Germinal center (tissue), 1 donor: ENCODE measurements at regions not wholly inside any gene's neighbourhood (a gene's known extent, or its start where the extent isn't known, plus 50 kb on each side); places are given as distances from the start of the nearest gene placed in this dataset.

Experiments used
- DNase-seq: peaks from one replicate; pipeline ENCODE4 v3.0.0; 2012; ENCODE audit warnings: mixed read lengths, low spot score

DNA sequence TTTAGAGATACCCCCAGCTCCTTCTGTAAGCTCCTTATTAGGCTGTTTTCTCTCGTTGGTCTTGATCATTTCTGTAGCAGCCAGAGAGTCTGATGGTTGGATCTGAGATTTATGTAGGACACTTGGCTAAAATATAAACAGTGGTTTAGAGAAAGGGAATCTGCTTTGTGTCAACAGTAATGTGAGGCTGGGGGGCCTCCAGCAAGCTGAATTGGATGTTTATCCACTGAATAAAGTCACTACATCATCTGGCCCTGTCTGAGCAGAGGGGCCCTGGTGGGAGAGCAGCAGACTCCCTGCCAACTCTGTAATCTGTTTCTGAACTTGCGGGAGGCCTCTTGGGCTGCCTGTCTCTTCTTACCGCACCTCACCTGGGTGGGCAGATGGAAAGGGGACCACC is 328.5 kb upstream of the PLET1 start:
- DNase-seq = no peak

- DNase-seq = no peak
Observed at GRCh38 chr11:112590764-112591163, 330.1 kb upstream of the PLET1 start.

DNA sequence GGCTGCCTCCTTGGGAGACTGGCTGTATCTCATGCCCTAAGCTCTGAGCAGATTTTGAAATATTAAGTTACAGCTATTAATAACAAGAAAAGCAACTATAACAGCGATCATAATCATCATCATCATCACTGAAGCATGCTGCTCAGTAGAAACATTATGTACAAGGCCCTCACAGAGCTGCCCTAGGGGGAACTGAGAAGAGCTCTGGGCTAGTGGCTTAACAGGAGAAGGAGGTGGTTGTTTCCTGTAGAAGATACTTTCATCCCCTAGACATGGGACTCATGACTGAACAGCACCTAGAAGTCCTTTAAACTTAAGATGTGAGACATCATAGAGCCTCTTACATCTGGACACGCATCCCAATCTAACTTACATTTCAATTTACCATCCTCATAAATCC is 332.8 kb upstream of the PLET1 start:
- no peak for DNase-seq

GRCh38 chr11:112596324-112596723 is 335.7 kb upstream of the PLET1 start:
- DNase-seq = no peak

- no peak for DNase-seq
Observed at GRCh38 chr11:112597286-112597790, 336.7 kb upstream of the PLET1 start.

DNA sequence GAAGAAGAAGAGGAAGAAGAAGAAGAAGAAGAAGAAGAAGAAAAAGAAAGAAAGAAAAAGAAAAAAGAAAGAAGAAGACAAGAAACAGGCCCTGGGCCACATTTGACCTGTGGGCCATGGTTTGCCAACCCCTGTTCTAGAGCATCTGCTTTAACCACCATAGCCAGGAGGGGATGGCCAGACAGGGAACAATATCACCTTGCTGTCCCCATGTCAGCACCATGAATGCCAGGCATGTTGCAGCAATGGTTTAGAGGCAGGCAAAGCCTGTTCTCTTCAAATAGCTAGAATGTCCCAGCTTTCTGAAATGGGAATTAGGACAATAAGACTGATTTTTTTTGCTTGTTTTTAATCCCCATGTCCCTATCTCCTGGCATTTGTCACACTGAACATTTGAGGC is 338.6 kb upstream of the PLET1 start:
- no peak for DNase-seq

DNA sequence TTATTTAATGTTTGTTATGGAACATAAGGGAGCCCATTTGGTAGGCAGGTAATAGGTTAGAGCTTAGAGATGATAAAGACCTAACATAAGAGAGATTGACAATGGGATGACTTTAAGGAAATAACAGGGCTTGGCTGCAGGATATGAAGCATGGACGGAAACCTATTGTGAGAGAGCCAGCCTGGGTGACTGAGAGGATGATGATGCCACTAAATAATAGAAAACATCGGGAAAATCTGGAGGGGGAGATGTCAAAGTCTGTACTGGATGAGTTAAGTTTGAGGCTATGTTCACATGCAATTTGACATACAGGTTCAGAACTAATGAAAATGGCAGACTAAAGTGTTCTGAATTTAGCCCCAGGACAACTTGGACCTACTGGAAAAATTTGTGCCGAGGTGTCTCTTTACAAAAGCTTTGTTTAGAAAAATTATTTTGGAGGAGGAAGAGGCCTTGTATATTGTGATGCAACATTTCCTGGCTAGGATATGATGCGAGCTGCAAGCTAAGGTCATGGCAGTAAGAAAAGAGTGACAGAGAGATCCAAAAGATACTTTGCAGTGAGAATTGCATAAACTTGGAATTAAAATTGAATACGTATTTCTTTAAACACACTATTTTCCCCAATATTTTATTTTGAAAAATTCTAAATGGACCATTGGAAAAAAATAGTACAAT is 339.3 kb upstream of the PLET1 start:
- DNase-seq = no peak

DNA sequence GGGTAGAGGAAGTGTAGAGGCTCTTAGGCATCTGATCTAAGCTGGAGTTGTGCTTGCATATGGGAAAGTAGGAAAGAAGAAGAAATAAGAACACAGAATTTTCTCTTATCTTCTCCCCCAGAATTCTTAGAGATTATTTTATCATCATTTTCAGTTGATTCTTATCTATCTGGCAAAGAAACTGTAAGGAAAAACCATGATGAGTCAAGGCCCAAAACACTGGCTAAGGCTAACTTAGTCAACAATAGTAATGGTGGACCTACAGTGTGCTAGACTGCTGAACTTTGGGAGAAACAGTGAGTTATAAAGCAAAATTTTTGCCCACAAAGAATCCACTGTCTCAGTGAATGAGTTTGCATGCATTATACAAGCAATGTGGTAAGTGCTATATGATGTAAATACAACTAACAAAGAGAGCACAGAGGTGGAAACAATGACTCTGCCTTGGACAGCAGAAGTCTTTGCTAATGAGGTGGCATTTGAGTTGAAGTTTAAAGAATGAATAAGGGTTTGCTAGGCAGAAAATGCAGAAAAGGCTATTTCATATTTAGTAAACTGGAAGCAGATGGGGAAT is 344.5 kb upstream of the PLET1 start:
- no peak for DNase-seq

GRCh38 chr11:112606656-112607055 is 346.0 kb upstream of the PLET1 start:
- DNase-seq = no peak

- no peak for DNase-seq
Observed at GRCh38 chr11:112608509-112608908, 347.8 kb upstream of the PLET1 start.

DNA sequence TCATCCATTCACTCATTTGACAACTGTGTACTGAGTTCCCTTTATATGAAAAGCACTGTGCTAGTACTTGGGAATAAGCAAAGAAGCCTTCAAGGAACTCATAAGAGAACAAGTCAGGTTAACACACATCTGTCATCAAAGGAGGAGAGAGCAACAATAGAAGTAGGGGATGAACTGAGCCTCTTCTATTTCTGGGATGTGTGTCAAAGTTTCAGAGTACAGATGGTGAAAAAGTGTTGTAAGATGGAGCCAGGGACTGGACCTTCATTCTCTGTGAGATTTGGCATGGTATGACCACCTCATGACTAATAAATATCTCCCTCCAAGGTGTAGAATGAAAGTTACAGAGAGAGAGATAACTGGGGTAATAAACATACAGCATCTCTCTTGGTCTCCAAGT is 349.8 kb upstream of the PLET1 start:
- no peak for DNase-seq

- no peak for DNase-seq
Observed at GRCh38 chr11:112610996-112611750, 350.0 kb upstream of the NCAM1 start.

GRCh38 chr11:112611771-112612170 is 349.4 kb upstream of the NCAM1 start:
- DNase-seq = no peak

DNA sequence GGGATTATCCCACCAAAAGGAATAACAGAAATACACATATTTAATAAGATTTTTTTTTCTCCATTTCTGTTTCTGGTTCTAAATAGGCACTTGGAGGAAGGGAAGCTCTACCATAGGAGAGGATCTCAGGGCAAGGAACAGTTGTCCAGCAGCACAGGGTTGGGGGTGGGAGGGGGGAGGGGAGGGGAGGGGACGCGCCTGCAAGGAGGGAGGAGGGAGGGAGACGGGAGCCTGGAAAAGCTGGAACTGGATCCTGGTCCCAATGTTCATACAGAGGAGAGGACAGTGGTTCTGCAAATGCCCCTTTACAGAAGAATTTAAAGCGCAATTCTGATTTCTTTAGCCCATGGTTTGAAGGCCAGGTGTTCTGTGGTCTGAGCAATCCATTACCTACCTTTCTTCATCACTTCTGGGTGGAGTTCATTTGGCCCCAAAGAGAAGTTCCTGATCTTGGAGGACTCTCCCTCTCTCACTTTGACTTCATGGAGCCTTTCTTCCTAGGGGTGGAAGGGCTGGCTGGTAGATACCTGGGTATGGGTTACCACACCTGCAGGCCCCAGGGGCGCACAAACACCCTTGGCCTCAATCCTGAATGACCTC is 348.9 kb upstream of the NCAM1 start:
- no peak for DNase-seq

DNA sequence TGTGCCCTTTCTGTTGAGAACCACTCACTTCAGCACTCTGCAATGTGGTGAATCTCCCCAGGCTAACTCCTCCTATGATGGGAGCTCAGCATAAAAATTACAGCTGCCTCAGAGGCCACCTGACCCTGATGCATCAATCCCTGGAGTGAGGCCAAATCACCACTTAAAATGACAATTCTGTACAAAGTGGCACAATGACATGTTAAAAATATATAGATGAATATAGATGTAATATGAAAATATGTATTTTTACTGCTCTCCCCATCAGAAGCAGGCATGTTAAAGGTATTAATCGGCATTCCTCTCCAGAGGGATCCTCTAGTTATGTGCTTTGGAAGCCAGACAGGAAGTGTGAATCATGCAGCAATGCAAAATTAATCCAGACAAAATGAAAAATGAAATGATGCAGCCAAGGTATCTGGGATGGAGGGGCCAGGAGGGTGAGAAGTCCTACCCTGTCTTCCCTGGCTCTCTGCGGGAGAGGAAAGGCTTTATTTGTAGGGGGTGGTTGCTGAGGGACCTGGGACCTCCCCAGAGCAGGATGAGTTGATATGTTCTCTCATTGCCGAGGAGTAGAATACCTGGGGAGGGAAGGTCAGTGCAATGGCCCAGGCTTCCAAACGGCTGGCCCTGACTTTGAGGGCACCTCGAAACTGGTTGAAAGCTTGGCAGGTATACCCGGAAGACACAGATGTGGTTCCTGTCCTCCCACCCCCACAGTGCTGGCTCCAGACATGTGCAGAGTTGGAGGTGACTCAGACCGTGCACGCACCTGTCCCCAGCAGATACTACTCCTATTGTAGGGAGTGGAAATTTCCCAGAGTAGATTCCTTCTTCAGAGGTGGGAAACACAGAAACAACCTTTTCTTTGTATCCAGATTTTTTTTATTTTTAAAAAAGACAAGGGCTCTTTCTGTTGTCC is 347.9 kb upstream of the NCAM1 start:
- no peak for DNase-seq

DNA sequence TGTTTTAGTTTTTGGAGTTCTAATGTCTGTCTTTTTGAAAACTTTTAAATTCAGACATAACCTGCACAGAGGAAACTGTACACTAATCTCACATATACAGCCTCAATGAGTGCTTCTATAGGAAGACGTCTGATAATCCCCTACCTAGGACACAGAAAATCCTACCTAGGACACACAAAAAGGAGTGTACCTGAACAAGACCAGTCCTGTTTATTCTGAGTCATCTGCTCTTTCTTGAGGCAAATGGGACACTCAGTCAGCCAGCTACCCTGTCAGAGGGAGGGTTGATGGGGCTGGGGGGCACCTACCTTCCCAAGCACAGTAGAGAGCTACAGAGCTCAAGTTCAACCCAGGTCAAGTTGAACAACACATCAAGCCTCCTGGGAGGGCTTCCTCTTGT is 346.6 kb upstream of the NCAM1 start:
- no peak for DNase-seq

DNA sequence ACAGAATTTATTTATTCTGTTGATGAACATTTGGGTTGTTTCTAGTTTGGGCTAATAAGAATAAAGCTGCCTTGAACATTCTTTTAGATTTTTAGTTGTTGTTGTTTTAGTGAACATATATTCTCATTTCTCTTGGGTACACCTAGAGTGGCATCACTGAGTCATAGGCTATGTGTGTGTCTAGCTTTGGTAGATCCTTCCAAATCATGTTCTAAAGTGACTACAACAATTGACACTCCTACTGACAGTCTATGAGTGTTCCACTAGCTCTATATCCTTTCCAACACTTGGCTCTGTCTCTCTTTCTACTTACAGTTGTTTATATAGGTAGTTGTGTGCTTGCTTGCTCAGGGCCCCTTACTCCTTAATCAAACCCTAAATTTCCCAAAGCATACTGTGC is 346.0 kb upstream of the NCAM1 start:
- DNase-seq = no peak

DNA sequence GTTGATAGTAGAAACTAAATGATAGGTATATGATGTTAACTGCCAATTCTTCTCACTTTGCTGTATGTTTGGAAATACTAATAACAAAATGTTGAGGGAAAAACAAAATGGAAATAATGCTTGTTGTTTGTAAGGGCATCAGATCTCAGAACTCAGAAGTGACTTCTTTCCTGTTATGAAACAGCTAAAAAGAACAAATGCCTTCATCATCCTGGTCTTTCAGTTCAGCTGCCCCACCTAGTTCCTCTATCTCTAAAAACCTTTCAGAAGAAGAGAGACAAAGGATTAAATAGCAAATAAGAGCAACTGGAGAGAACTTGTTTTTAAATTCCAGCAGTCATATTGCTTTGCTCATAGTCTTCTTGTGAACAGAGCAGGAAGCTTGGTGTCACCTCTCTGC is 345.3 kb upstream of the NCAM1 start:
- no peak for DNase-seq

DNA sequence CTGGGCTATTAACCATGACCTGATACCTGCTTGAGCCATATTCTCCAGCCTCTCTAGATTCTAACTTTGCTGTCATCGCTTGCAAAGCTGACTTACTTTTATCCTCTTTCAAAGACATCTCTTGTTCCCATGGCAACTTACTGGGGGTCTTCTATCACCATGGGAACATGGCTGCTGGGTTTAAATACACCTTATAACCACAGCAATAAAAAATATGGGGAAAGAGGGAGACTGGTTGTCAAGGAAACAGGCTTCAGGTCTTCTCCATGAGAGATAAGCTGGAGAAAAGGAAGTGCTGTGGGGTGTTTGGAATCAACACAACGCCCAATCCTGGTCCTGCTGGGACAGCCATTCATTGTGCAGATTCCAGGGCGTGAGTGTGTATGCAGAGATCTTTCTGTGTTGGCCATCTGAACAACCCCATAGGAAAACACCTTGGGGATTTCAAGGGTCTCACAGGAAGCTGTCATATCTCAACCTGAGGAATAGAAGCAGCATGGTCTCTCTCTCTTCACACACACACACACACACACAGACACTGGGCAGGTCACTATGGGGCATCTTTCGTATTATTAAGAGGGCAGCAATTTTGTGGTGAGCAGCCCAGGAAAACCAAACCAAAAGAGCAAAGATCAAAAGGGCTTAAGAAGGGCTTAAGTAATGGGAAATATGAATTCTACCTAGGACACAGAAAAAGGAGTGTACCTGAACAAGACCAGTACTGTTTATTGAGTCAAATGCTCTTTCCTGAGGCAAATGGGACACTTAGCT is 344.7 kb upstream of the NCAM1 start:
- no peak for DNase-seq

GRCh38 chr11:112617098-112617425 is 344.2 kb upstream of the NCAM1 start:
- DNase-seq = no peak
